Endothelial cell of umbilical vein (primary cell): ENCODE measurements at regions not wholly inside any gene's neighbourhood (a gene's known extent, or its start where the extent isn't known, plus 50 kb on each side); places are given as distances from the start of the nearest gene placed in this dataset.

ENCODE experiments used
- BruUV-seq: library from RNA; stranded (reverse); fragments of 400-500 nt; replicated peaks from 2 replicates; lab custom pipeline; 2021; lab: Mats Ljungman, UMichigan
- CTCF ChIA-PET: fragments of 300-600, 350-600 bp; sonication (Branson Sonifier 250); formaldehyde crosslinking; loops from one replicate; lab custom pipeline; 2021; ENCODE audit warnings: antibody characterized with exemption, inconsistent platforms; lab: Charles Lee
- POLR2A ChIA-PET: fragments of 300-600, 350-600 bp; sonication (Branson Sonifier 250); formaldehyde crosslinking; loops from one replicate; lab custom pipeline; 2021; ENCODE audit warnings: antibody characterized with exemption, inconsistent platforms; lab: Charles Lee
- DNase-seq: peaks from one replicate; pipeline ENCODE4 v3.0.0-alpha.2; 2011; ENCODE audit warnings: low read depth, low spot score
- FAIRE-seq: peaks from 2 replicates; lab custom pipeline; 2011; peaks lifted over from hg19 to GRCh38; lab: Jason Lieb, UNC
- H2AFZ ChIP-seq: 2 replicates; pipeline ENCODE4 v1.6.0; 2012; ENCODE audit warnings: low read depth, low read length, control low read depth, inconsistent platforms
- H3K27ac ChIP-seq: 2 replicates; pipeline ENCODE4 v1.5.1; 2011; ENCODE audit warnings: low read depth, mild to moderate bottlenecking, control low read depth, low read length, moderate library complexity; ENCODE audit not compliant: insufficient read depth
- H3K27me3 ChIP-seq, 2 experiments: 2 replicates each; pipeline versions ENCODE4 v1.6.0 to v1.6.1; 2011; ENCODE audit warnings: low read length in 2 of 2, mixed read lengths in 1 of 2; ENCODE audit not compliant: control insufficient read depth in 2 of 2, insufficient read depth in 2 of 2
- H3K36me3 ChIP-seq, 2 experiments: 2 replicates in 1 of 2; 3 replicates in 1 of 2; pipeline ENCODE4 v1.5.1; 2011; ENCODE audit warnings: low read length in 2 of 2, mild to moderate bottlenecking in 1 of 2, moderate library complexity in 1 of 2; ENCODE audit not compliant: control insufficient read depth in 2 of 2, insufficient read depth in 2 of 2; ENCODE audit errors: extremely low read depth in 1 of 2
- H3K4me1 ChIP-seq: 3 replicates; pipeline ENCODE4 v1.5.1; 2011; ENCODE audit warnings: mild to moderate bottlenecking, low read length; ENCODE audit not compliant: control insufficient read depth, insufficient read depth; ENCODE audit errors: extremely low read depth
- H3K4me2 ChIP-seq: 2 replicates; pipeline ENCODE4 v1.6.1; 2011; ENCODE audit warnings: low read length, control low read depth, mixed read lengths; ENCODE audit not compliant: insufficient read depth
- H3K4me3 ChIP-seq, 3 experiments: fragments of 200-600 bp in 1 of 3; sonication (generic), shearing (Covaris generic) in 1 of 3; replicated peaks in 1 of 3; 2 replicates each; pipeline ENCODE4 v1.5.1; 2011 to 2016; ENCODE audit warnings: control low read depth in 3 of 3, low read length in 3 of 3, mild to moderate bottlenecking in 2 of 3, inconsistent platforms in 1 of 3, low read depth in 1 of 3, moderate library complexity in 1 of 3; ENCODE audit not compliant: insufficient read depth in 1 of 3
- H3K79me2 ChIP-seq: 2 replicates; pipeline ENCODE4 v1.6.0; 2012; ENCODE audit warnings: low read length, inconsistent platforms; ENCODE audit not compliant: control insufficient read depth, insufficient read depth
- H3K9ac ChIP-seq: replicated peaks from 2 replicates; pipeline ENCODE3; 2011; ENCODE audit warnings: low read length, control low read depth; ENCODE audit not compliant: insufficient read depth; ENCODE audit errors: extremely low read depth
- H3K9me1 ChIP-seq: replicated peaks from 3 replicates; pipeline ENCODE4 v1.6.0; 2011; ENCODE audit warnings: mild to moderate bottlenecking, low read length; ENCODE audit not compliant: control insufficient read depth, insufficient read depth; ENCODE audit errors: extremely low read depth
- H3K9me3 ChIP-seq: replicated peaks from 2 replicates; pipeline ENCODE4 v1.5.1; 2012; ENCODE audit warnings: low read length, inconsistent platforms; ENCODE audit not compliant: control insufficient read depth, insufficient read depth
- H4K20me1 ChIP-seq: replicated peaks from 2 replicates; pipeline ENCODE3; 2011; ENCODE audit warnings: mild to moderate bottlenecking, low read length; ENCODE audit not compliant: control insufficient read depth, insufficient read depth; ENCODE audit errors: extremely low read depth
- GATA2 ChIP-seq: IDR thresholded peaks from 2 replicates; pipeline ENCODE4 v1.7.0; 2011; ENCODE audit warnings: low read depth, mild to moderate bottlenecking, moderate library complexity, mixed read lengths, low read length; ENCODE audit not compliant: insufficient read length, insufficient read depth
- JUN ChIP-seq: IDR thresholded peaks from 2 replicates; pipeline ENCODE4 v1.6.1; 2011; ENCODE audit warnings: borderline replicate concordance, low read depth; ENCODE audit not compliant: insufficient read length, insufficient read depth
- dilution Hi-C: fragments of 300-500 bp; cut with MboI; formaldehyde crosslinking; loops from one replicate; pipeline ENCODE4 v1.15.0; 2019; ENCODE audit warnings: low sequenced_read_pairs; ENCODE audit not compliant: extremely low pct_ligation_motif_present
- intact Hi-C: fragments of 100-400 bp; cut with micrococcal nuclease; formaldehyde crosslinking; loops from one replicate; pipeline ENCODE4 v1.10.0; 2022
- TF ChIP-seq, protein P1 (sequence below), 2 donors: IDR thresholded peaks; 1 replicate in 1 of 2; 2 replicates in 1 of 2; pipeline ENCODE4 v1.5.1; 2011; ENCODE audit warnings: low read length in 2 of 2, mild to moderate bottlenecking in 2 of 2, moderate library complexity in 2 of 2, control low read depth in 1 of 2, inconsistent platforms in 1 of 2, low read depth in 1 of 2; ENCODE audit not compliant: insufficient read depth in 1 of 2; ENCODE audit errors: extremely low read depth in 1 of 2
- TF ChIP-seq, protein P2 (sequence below): IDR thresholded peaks from 2 replicates; pipeline ENCODE4 v1.6.1; 2011; ENCODE audit not compliant: insufficient read depth, insufficient read length

DNA sequence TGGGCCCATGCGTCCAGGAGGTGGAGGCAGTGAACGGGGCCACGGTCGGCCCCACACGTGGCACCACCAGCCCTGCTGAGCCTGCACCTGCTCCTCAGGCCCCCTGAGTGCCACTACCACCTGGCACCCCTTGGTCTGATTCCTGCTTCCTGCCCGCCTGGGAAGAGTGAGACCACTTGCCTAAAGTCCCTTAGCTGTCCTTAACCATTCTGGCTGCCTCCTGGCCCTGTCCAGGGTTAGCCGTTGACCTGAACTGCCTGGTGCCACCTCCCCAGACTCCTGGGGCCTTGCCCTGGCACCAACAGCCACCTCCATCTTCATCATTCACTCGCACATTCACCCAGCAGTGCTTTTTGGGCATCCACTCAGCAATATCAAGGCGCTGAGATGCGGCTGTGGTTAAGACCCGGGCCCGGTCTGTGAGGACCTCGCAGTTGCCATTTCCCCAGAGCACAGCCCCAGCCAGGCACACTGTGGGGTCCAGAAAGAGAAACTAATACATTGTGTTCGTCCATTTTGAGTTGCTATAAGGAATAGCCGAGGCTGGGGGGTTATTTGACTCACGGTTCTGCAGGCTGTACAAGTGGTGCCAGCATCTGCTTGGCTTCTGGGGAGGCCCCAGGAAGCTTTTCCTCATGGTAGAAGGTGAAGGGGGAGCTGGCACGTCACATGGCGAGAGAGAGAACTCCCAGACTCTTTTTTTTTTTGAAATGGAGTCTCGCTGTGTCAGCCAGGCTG lies 318.4 kb downstream of the SEC14L1 start:
- TF ChIP-seq, protein P1, sequence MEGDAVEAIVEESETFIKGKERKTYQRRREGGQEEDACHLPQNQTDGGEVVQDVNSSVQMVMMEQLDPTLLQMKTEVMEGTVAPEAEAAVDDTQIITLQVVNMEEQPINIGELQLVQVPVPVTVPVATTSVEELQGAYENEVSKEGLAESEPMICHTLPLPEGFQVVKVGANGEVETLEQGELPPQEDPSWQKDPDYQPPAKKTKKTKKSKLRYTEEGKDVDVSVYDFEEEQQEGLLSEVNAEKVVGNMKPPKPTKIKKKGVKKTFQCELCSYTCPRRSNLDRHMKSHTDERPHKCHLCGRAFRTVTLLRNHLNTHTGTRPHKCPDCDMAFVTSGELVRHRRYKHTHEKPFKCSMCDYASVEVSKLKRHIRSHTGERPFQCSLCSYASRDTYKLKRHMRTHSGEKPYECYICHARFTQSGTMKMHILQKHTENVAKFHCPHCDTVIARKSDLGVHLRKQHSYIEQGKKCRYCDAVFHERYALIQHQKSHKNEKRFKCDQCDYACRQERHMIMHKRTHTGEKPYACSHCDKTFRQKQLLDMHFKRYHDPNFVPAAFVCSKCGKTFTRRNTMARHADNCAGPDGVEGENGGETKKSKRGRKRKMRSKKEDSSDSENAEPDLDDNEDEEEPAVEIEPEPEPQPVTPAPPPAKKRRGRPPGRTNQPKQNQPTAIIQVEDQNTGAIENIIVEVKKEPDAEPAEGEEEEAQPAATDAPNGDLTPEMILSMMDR (IDR thresholded peaks at IDR 0.05; ENCODE audit: extremely low read depth in 1 of 2, insufficient read depth in 1 of 2, low read depth in 1 of 2, low read length in 2 of 2) = no peak
- TF ChIP-seq GATA2 = no peak
- TF ChIP-seq JUN = no peak
- TF ChIP-seq, protein P2, sequence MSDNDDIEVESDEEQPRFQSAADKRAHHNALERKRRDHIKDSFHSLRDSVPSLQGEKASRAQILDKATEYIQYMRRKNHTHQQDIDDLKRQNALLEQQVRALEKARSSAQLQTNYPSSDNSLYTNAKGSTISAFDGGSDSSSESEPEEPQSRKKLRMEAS = no peak
- FAIRE-seq (no peak), DNase-seq (no peak)
- Histone ChIP-seq H3K9me1 (no peaks in the 10 kb centered on the region), H3K79me2 (peaks cover 11% of the 10 kb centered on the region), H3K4me2 (no peak overlapping the region), H3K27me3 (no peaks in the 10 kb centered on the region), H3K27ac (no peak overlapping the region), H3K4me3 (no peak overlapping the region), H3K9ac (no peak overlapping the region), H2AFZ (no peak overlapping the region), H3K4me1 (peaks cover 2% of the 10 kb centered on the region), H4K20me1 (no peaks in the 10 kb centered on the region), H3K36me3 (no peaks in the 10 kb centered on the region), H3K9me3 (no peaks in the 10 kb centered on the region)
- no TSS peak for BruUV-seq
- intact Hi-C loops = no loop called here
- POLR2A ChIA-PET = no interaction called here
- dilution Hi-C loops = no loop called here
- CTCF ChIA-PET = interaction anchor here (1.2 to 1.6 kb wide), 3 partner anchors 8 to 59 kb away, joined by 3 read pairs; no protein-coding TSS in a partner anchor
